ENCODE measurements at regions not wholly inside any gene's neighbourhood (a gene's known extent, or its start where the extent isn't known, plus 50 kb on each side); places are given as distances from the start of the nearest gene placed in this dataset.
"Not testable (repeated sequence)": the region's sequence is repeated elsewhere in the genome, so short reads cannot be mapped to it uniquely, and the experiment has no call there.

- not testable (repeated sequence) for TF ChIP-seq STAT6 (CRISPR knock-in tag; conservative IDR thresholded peaks at IDR 0.05; ENCODE audit: low read depth); CTCF (IDR thresholded peaks at IDR 0.05); USF2 (CRISPR knock-in tag; IDR thresholded peaks at IDR 0.05); ESRRA (CRISPR knock-in tag; IDR thresholded peaks at IDR 0.05; ENCODE audit: borderline replicate concordance); CBFB (CRISPR knock-in tag; IDR thresholded peaks at IDR 0.05; ENCODE audit: low read depth); ATF3 (CRISPR knock-in tag; conservative IDR thresholded peaks at IDR 0.05); MAX (CRISPR knock-in tag; IDR thresholded peaks at IDR 0.05); SOX15 (CRISPR knock-in tag; IDR thresholded peaks at IDR 0.05); CREB1 (CRISPR knock-in tag; IDR thresholded peaks at IDR 0.05); USF1 (CRISPR knock-in tag; IDR thresholded peaks at IDR 0.05); ZBTB43 (CRISPR knock-in tag; IDR thresholded peaks at IDR 0.05); IRF2 (CRISPR knock-in tag; IDR thresholded peaks at IDR 0.05; ENCODE audit: borderline replicate concordance, low read depth); ZSCAN18 (CRISPR knock-in tag; IDR thresholded peaks at IDR 0.05)
Observed at GRCh38 chr16:88169831-88170165, 213.0 kb upstream of the ZNF469 start.

Measured in WTC11 (cell line).